Fibroblast of villous mesenchyme (primary cell): ENCODE measurements at regions not wholly inside any gene's neighbourhood (a gene's known extent, or its start where the extent isn't known, plus 50 kb on each side); places are given as distances from the start of the nearest gene placed in this dataset.
A peak's percentile ranks its signal among the peaks of the same experiment; 100 is the strongest.
"Not testable (repeated sequence)": the region's sequence is repeated elsewhere in the genome, so short reads cannot be mapped to it uniquely, and the experiment has no call there.

Experiments used
- DNase-seq: peaks from one replicate; pipeline ENCODE4 v3.0.0-alpha.2; 2010; ENCODE audit warnings: low read depth
- H3K4me3 ChIP-seq: 2 replicates; pipeline ENCODE4 v1.5.1; 2011; ENCODE audit warnings: low read depth, mild to moderate bottlenecking, low read length
- TF ChIP-seq, protein P1 (sequence below): IDR thresholded peaks from 2 replicates; pipeline ENCODE4 v1.5.1; 2012; ENCODE audit warnings: low read depth, mild to moderate bottlenecking, low read length; ENCODE audit not compliant: insufficient read depth

DNA sequence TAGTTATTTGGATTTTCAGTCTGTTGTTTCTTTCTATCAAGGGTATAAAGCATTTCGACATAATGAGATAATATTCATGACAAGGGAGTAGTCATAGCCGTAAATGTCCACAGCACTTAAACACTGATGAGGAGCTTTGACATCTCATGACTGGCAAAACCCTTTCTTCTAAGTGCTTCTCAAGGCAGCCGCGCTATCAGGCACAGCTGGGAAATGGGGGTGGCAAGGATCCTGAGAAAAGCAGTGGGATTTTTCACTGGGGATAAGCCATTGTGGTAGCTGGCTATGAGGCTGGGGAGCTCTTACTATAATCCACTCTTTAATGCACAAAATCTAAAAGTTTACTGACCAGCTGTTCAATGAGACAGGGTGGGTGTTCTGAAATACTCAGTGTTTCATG, 493.2 kb upstream of the KLF6 start:
- TF ChIP-seq, protein P1, sequence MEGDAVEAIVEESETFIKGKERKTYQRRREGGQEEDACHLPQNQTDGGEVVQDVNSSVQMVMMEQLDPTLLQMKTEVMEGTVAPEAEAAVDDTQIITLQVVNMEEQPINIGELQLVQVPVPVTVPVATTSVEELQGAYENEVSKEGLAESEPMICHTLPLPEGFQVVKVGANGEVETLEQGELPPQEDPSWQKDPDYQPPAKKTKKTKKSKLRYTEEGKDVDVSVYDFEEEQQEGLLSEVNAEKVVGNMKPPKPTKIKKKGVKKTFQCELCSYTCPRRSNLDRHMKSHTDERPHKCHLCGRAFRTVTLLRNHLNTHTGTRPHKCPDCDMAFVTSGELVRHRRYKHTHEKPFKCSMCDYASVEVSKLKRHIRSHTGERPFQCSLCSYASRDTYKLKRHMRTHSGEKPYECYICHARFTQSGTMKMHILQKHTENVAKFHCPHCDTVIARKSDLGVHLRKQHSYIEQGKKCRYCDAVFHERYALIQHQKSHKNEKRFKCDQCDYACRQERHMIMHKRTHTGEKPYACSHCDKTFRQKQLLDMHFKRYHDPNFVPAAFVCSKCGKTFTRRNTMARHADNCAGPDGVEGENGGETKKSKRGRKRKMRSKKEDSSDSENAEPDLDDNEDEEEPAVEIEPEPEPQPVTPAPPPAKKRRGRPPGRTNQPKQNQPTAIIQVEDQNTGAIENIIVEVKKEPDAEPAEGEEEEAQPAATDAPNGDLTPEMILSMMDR, result no peak
- H3K4me3 ChIP-seq, result no peak overlapping the region
- peak; percentile 46 for DNase-seq

DNA sequence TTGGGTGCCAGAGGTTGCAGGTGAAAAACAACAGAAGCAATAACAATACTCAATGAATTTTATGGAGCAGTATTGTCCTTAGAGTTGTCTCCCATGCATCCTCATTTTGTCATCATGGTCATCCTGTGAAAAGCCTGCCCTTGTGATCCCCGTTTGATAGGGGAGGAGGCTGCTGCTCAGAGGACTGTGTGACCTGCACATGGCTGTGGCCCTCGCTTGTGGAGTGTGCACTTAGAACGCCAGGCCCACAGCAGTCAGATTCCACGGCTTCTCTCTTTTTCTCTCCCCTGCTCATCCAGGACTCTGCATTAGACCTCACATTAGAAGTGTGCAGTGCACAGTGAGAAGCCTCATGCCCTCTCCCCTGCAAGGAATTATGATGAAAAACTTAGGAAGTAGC, 491.1 kb upstream of the KLF6 start:
- TF ChIP-seq, protein P1, result no peak
- no peak for DNase-seq
- no peak overlapping the region for H3K4me3 ChIP-seq

DNA sequence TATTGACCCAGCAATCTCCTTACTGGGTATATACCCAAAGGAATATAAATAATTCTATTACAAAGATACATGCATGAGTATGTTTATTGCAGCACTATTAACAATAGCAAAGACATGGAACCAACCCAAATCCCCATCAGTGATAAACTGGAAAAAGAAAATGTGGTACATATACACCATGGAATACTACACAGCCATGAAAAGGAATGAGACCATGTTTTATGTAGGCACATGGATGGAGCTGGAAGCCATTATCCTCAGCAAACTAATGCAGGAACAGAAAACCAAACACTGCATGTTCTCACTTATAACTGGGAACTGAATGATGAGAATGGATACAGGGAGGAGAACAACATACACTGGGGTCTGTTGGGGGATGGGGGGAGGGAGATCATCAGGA, 489.7 kb upstream of the KLF6 start:
- DNase-seq, H3K4me3 ChIP-seq: not testable (repeated sequence)

DNA sequence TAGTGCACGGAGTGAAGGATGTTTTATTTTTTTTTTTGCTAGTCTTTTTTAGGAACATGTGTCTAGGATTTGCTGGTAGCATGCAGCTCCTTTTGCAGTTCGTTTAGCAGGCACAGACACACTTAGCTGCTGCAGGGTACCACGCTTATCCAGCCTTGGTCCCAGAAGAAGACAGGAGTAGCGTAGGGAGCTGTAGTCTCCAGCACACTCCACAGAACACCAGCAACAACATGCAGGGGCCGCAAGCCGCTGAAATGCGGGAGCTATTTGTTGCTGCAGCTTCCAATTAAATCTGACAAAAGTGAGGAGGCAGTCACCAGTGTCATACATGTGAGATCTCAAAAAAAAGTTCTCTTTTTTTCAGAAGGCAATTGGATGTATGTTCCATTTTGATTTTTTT, 486.2 kb upstream of the KLF6 start:
- DNase-seq, result no peak
- no peak overlapping the region for H3K4me3 ChIP-seq
- TF ChIP-seq, protein P1, result no peak

DNA sequence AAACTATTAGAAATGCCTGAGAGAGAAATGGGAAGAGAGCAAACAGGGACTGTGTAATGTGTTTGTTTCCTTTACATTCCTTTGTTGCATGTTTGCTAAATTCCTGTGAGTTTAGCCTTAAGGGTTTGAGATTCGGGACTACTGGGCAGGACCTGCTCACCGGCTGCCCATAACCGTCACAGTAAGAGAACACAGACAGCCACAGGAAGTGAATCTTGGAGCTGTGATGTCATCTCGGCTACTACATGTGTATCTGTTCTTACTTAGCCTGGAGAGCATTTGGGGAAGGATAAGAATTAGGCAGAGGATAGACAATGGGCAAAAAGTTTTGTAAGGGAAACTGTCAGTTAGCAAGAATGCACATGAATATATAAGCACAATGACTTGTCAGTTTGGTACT, 485.1 kb upstream of the KLF6 start:
- no peak overlapping the region for H3K4me3 ChIP-seq
- TF ChIP-seq, protein P1, result no peak
- DNase-seq, result peak; percentile 89

DNA sequence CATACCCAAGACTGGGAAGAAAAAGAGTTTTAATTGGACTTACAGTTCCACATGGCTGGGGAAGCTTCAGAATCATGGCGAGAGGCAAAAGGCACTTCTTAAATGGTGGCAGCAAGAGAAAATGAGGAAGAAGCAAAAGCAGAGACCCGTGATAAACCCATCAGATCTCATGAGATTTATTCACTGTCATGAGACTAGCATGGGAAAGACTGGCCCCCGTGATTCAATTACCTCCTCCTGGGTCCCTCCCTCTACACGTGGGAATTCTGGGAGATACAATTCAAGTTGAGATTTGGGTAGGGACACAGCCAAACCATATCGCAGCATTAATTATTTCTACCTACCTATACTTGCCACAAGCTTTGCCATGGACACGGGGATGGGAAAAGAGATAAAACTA, 483.5 kb upstream of the KLF6 start:
- DNase-seq, H3K4me3 ChIP-seq: not testable (repeated sequence)

DNA sequence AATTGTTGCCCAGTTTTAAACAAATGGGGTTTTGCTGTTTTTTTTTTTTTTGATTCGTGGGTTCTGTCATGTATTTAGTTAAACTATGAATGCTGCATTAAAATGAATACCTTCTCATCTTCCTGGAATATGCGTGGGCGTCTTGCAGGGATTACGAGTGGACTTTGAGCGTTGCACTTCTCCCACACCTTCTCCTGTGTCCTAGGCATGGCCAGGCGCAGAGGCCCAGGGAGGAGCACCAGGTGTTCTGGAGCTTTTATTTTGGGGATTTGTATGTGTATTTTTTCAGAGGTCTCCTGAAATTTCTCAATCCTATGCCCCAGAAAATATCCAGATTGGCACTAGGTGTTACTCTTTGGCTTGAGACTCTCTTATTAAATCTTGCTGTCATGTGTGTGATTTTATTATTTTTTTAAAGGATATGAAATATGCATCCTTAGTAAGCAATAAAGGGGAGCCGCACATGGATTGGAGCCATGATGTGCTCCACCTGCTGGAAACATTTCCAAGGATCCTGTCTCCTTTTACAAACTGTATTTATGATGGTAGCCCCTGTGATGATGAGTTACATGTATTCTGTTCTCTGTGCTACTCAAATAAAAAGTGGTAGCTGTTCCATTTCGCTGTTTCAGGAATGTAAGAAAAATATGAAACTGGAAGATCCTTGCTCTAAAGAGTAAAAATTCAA, 482.2 kb upstream of the KLF6 start:
- H3K4me3 ChIP-seq, result no peak overlapping the region
- TF ChIP-seq, protein P1, result peak; percentile 35
- DNase-seq, result no peak

DNA sequence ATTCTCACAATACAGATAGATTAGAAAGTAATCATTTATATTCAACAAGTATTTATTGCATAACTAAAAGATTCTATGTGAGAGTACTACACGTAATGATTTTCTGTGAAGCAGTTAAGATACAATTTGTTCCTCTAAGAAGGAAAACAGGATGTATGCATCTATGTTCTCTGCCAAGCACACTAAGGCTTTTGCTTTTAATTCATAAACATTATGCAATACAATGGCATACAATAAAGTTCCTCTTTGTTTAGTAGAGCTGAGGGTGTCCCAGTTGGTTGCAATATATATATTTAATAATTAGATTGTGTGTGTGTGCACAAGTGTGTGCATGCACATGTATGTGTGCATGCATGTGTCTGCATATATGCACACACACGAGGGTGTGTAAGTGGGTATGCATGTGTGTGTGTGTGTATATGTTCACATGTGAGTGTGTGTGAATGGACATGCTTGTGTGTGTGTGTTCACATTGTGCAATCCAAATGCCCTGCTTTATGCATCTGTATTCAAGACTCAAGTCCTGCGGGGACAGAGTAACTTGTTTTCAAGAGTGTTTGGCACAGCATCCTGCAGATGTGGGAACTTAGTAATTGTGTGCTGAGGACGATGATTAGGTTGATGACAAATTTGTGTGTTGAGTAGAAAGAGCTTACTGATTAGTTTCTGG, 481.5 kb upstream of the KLF6 start:
- TF ChIP-seq, protein P1, result no peak
- no peak overlapping the region for H3K4me3 ChIP-seq
- DNase-seq, result peak; percentile 56
